ENCODE measurements at regions not wholly inside any gene's neighbourhood (a gene's known extent, or its start where the extent isn't known, plus 50 kb on each side); places are given as distances from the start of the nearest gene placed in this dataset.

GRCh38 chr13:47835470-47836228 lies 165.4 kb downstream of the SUCLA2 start:
- TF ChIP-seq, protein P1, sequence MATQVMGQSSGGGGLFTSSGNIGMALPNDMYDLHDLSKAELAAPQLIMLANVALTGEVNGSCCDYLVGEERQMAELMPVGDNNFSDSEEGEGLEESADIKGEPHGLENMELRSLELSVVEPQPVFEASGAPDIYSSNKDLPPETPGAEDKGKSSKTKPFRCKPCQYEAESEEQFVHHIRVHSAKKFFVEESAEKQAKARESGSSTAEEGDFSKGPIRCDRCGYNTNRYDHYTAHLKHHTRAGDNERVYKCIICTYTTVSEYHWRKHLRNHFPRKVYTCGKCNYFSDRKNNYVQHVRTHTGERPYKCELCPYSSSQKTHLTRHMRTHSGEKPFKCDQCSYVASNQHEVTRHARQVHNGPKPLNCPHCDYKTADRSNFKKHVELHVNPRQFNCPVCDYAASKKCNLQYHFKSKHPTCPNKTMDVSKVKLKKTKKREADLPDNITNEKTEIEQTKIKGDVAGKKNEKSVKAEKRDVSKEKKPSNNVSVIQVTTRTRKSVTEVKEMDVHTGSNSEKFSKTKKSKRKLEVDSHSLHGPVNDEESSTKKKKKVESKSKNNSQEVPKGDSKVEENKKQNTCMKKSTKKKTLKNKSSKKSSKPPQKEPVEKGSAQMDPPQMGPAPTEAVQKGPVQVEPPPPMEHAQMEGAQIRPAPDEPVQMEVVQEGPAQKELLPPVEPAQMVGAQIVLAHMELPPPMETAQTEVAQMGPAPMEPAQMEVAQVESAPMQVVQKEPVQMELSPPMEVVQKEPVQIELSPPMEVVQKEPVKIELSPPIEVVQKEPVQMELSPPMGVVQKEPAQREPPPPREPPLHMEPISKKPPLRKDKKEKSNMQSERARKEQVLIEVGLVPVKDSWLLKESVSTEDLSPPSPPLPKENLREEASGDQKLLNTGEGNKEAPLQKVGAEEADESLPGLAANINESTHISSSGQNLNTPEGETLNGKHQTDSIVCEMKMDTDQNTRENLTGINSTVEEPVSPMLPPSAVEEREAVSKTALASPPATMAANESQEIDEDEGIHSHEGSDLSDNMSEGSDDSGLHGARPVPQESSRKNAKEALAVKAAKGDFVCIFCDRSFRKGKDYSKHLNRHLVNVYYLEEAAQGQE (IDR thresholded peaks at IDR 0.05), result no peak
- TF ChIP-seq JUND (IDR thresholded peaks at IDR 0.05), result no peak
- TF ChIP-seq YY1 (IDR thresholded peaks at IDR 0.05), result no peak
- TF ChIP-seq FOXA2 (IDR thresholded peaks at IDR 0.05), result no peak
- TF ChIP-seq, protein P2, sequence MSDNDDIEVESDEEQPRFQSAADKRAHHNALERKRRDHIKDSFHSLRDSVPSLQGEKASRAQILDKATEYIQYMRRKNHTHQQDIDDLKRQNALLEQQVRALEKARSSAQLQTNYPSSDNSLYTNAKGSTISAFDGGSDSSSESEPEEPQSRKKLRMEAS (IDR thresholded peaks at IDR 0.05), result no peak
- no peak for TF ChIP-seq SP1 (IDR thresholded peaks at IDR 0.05)
- no peak for TF ChIP-seq HNF4A (conservative IDR thresholded peaks at IDR 0.05)
- no peak for TF ChIP-seq CTCF (IDR thresholded peaks at IDR 0.05; ENCODE audit: low read depth, low read length, missing input control)
- TF ChIP-seq FOXA1 (IDR thresholded peaks at IDR 0.05), result no peak
- no peak for TF ChIP-seq EGR1 (IDR thresholded peaks at IDR 0.05; ENCODE audit: low read depth in 2 of 2)
- TF ChIP-seq RAD21 (IDR thresholded peaks at IDR 0.05), result no peak
- no peak for TF ChIP-seq ZBTB33 (IDR thresholded peaks at IDR 0.05)
- no peak for TF ChIP-seq ATF3 (IDR thresholded peaks at IDR 0.05)
- TF ChIP-seq NR2F2 (IDR thresholded peaks at IDR 0.05), result no peak
- WGBS, result 90% methylated on average over 8 of the region's 8 CpGs
- H3K4me3 ChIP-seq (ENCODE audit: low read depth in 1 of 3, low read length in 3 of 3), result no peak overlapping the region
- no peaks in the 10 kb centered on the region for H3K36me3 ChIP-seq (ENCODE audit: control insufficient read depth in 4 of 4, insufficient read depth in 3 of 4, low read depth in 1 of 4, low read length in 3 of 4)
- H3K27me3 ChIP-seq (ENCODE audit: control insufficient read depth in 4 of 4, insufficient read depth in 4 of 4, low read length in 3 of 4), result no peaks in the 10 kb centered on the region
- H3K27ac ChIP-seq (ENCODE audit: low read depth in 1 of 2, low read length in 2 of 2), result no peak overlapping the region
- H3K4me1 ChIP-seq (ENCODE audit: control insufficient read depth in 4 of 4, insufficient read depth in 4 of 4, low read length in 3 of 4), result no peaks in the 10 kb centered on the region
- no peak overlapping the region for H3K9ac ChIP-seq (ENCODE audit: low read depth in 1 of 2, low read length in 2 of 2)
- no peak for DNase-seq (ENCODE audit: low spot score)
- no peaks in the 10 kb centered on the region for H3K9me3 ChIP-seq (ENCODE audit: control insufficient read depth in 4 of 4, low read length in 3 of 4)

GRCh38 chr13:47832458-47832972 lies 168.6 kb downstream of the SUCLA2 start:
- H3K36me3 ChIP-seq (ENCODE audit: control insufficient read depth in 4 of 4, insufficient read depth in 3 of 4, low read depth in 1 of 4, low read length in 3 of 4), result no peaks in the 10 kb centered on the region
- no peaks in the 10 kb centered on the region for H3K9me3 ChIP-seq (ENCODE audit: control insufficient read depth in 4 of 4, low read length in 3 of 4)
- TF ChIP-seq NR2F2 (IDR thresholded peaks at IDR 0.05), result no peak
- no peak for TF ChIP-seq RAD21 (IDR thresholded peaks at IDR 0.05)
- WGBS, result 44% methylated on average over 1 of the region's 1 CpG
- DNase-seq (ENCODE audit: low spot score), result no peak
- H3K4me1 ChIP-seq (ENCODE audit: control insufficient read depth in 4 of 4, insufficient read depth in 4 of 4, low read length in 3 of 4), result no peaks in the 10 kb centered on the region
- no peak overlapping the region for H3K4me3 ChIP-seq (ENCODE audit: low read depth in 1 of 3, low read length in 3 of 3)
- no peaks in the 10 kb centered on the region for H3K27me3 ChIP-seq (ENCODE audit: control insufficient read depth in 4 of 4, insufficient read depth in 4 of 4, low read length in 3 of 4)
- H3K27ac ChIP-seq (ENCODE audit: low read depth in 1 of 2, low read length in 2 of 2), result no peak overlapping the region
- no peak overlapping the region for H3K9ac ChIP-seq (ENCODE audit: low read depth in 1 of 2, low read length in 2 of 2)
